K562 (cell line): ENCODE measurements at regions not wholly inside any gene's neighbourhood (a gene's known extent, or its start where the extent isn't known, plus 50 kb on each side); places are given as distances from the start of the nearest gene placed in this dataset.

Source experiments
- BHLHE40 ChIP-seq: IDR thresholded peaks from 2 replicates; pipeline ENCODE4 v1.6.1; 2011; ENCODE audit warnings: low read length, improper control_type of control experiment
- DPF2 ChIP-seq: fragments of 450-650 bp; IDR thresholded peaks from 2 replicates; pipeline ENCODE4 v1.6.1; 2016
- GTF2E2 ChIP-seq: fragments of 200-800 bp; sonication (Bioruptor generic); IDR thresholded peaks from 2 replicates; pipeline ENCODE4 v1.6.1; 2016; ENCODE audit warnings: missing genetic modification characterization, missing compliant biosample characterization
- HDAC2 ChIP-seq: fragments of 450-650 bp; IDR thresholded peaks from 2 replicates; pipeline ENCODE4 v1.6.1; 2016; ENCODE audit warnings: mild to moderate bottlenecking
- KLF6 ChIP-seq: fragments of 250-450 bp; sonication (Bioruptor Pico); IDR thresholded peaks from 2 replicates; pipeline ENCODE4 v1.4.0; 2020; ENCODE audit warnings: mild to moderate bottlenecking, moderate library complexity, borderline replicate concordance
- MAFK ChIP-seq: IDR thresholded peaks from 2 replicates; pipeline ENCODE4 v1.6.1; 2011; ENCODE audit warnings: low read length, improper control_type of control experiment
- REST ChIP-seq, 2 experiments: fragments of 450-650 bp; formaldehyde crosslinking in 1 of 2; IDR thresholded peaks; 2 replicates each; pipeline versions ENCODE4 v1.4.0 to v1.6.1; 2014 to 2020; ENCODE audit warnings: mild to moderate bottlenecking in 2 of 2, borderline replicate concordance in 1 of 2, low read depth in 1 of 2
- THRAP3 ChIP-seq: fragments of 450-650 bp; IDR thresholded peaks from 2 replicates; pipeline ENCODE4 v1.6.1; 2016; ENCODE audit warnings: mild to moderate bottlenecking, inconsistent platforms, borderline replicate concordance
- ZBTB7A ChIP-seq: IDR thresholded peaks from 2 replicates; pipeline ENCODE4 v1.6.1; 2011; ENCODE audit warnings: low read depth, mild to moderate bottlenecking, low read length, moderate library complexity, borderline replicate concordance; ENCODE audit not compliant: control insufficient read depth
- ZNF174 ChIP-seq: fragments of 250-450 bp; sonication (Bioruptor Pico); IDR thresholded peaks from 2 replicates; pipeline ENCODE4 v1.4.0; 2020; ENCODE audit warnings: mild to moderate bottlenecking
- ZNF274 ChIP-seq: IDR thresholded peaks from 2 replicates; pipeline ENCODE4 v1.6.1; 2011; ENCODE audit warnings: low read depth, mild to moderate bottlenecking, low read length, moderate library complexity, borderline replicate concordance
- ZNF75A ChIP-seq: fragments of 450-650 bp; formaldehyde crosslinking; IDR thresholded peaks from 2 replicates; pipeline ENCODE4 v1.4.0; 2020; ENCODE audit warnings: mild to moderate bottlenecking
- TF ChIP-seq, protein P1 (sequence below): sonication (generic); formaldehyde crosslinking; IDR thresholded peaks from 2 replicates; pipeline ENCODE4 v1.9.0; 2022; ENCODE audit warnings: mild to moderate bottlenecking, missing genetic modification reagents

- TF ChIP-seq ZNF174 (CRISPR knock-in tag) (no peak), ZBTB7A (no peak), BHLHE40 (no peak), DPF2 (no peak), REST (IDR thresholded peaks at IDR 0.05; ENCODE audit: borderline replicate concordance) (no peak), REST (CRISPR knock-in tag; IDR thresholded peaks at IDR 0.05; ENCODE audit: low read depth) (no peak), KLF6 (CRISPR knock-in tag) (no peak), ZNF75A (no peak), HDAC2 (no peak), MAFK (no peak), GTF2E2 (no peak), THRAP3 (no peak), ZNF274 (no peak)
- TF ChIP-seq, protein P1, sequence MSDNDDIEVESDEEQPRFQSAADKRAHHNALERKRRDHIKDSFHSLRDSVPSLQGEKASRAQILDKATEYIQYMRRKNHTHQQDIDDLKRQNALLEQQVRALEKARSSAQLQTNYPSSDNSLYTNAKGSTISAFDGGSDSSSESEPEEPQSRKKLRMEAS (CRISPR knock-in tag), result no peak
Observed at GRCh38 chr4:80129785-80130184, 56.8 kb upstream of the ANTXR2 start.
